VCaP (cell line): ENCODE measurements at regions not wholly inside any gene's neighbourhood (a gene's known extent, or its start where the extent isn't known, plus 50 kb on each side); places are given as distances from the start of the nearest gene placed in this dataset.
A peak's percentile ranks its signal among the peaks of the same experiment; 100 is the strongest.

ENCODE experiments used
- H3K27ac ChIP-seq: fragments of 450-650 bp; 2 replicates; pipeline ENCODE4 v1.5.1; 2017
- CTCF ChIP-seq: fragments of 450-650 bp; conservative IDR thresholded peaks from 2 replicates; pipeline ENCODE4 v1.5.1; 2017; ENCODE audit warnings: mild to moderate bottlenecking, moderate library complexity

- TF ChIP-seq CTCF: no peak
- H3K27ac ChIP-seq: peak overlapping the region; percentile 95
Observed at GRCh38 chr2:55099878-55100820, 49.9 kb upstream of the RTN4 start.
